ENCODE measurements at regions not wholly inside any gene's neighbourhood (a gene's known extent, or its start where the extent isn't known, plus 50 kb on each side); places are given as distances from the start of the nearest gene placed in this dataset.

GRCh38 chr2:217438136-217438535, 564.7 kb downstream of the TNS1 start:
- TF ChIP-seq CTCF (IDR thresholded peaks at IDR 0.05) (no peak), POLR2AphosphoS5 (IDR thresholded peaks at IDR 0.05; ENCODE audit: low read depth, low read length) (no peak)

All from Panc1 (cell line).